H1 (cell line): ENCODE measurements at regions not wholly inside any gene's neighbourhood (a gene's known extent, or its start where the extent isn't known, plus 50 kb on each side); places are given as distances from the start of the nearest gene placed in this dataset.

Source experiments
- CTCF ChIA-PET: fragments of 300-600 bp; sonication (Branson Sonifier 250); formaldehyde crosslinking; loops from one replicate; lab custom pipeline; 2021; ENCODE audit not compliant: partially characterized antibody; lab: Charles Lee
- POLR2A ChIA-PET: fragments of 300-600 bp; sonication (Branson Sonifier 250); formaldehyde crosslinking; loops from one replicate; lab custom pipeline; 2021; ENCODE audit warnings: inconsistent platforms; ENCODE audit not compliant: partially characterized antibody; lab: Charles Lee
- DNase-seq, 2 experiments: peaks; one replicate each; pipeline versions ENCODE4 v3.0.0 to v3.0.0-alpha.2; 2010 to 2022; ENCODE audit warnings: low spot score in 2 of 2, low read depth in 1 of 2, mixed read lengths in 1 of 2
- FAIRE-seq: peaks from 2 replicates; lab custom pipeline; 2011; peaks lifted over from hg19 to GRCh38; lab: Jason Lieb, UNC
- H2AFZ ChIP-seq: 2 replicates; pipeline ENCODE4 v1.8.1; 2012; ENCODE audit warnings: low read length, inconsistent platforms
- H2AK5ac ChIP-seq: 2 replicates; pipeline ENCODE4 v1.6.1; 2013; ENCODE audit warnings: low read depth, low read length
- H2BK120ac ChIP-seq: replicated peaks from 2 replicates; pipeline ENCODE3; 2013; ENCODE audit warnings: low read depth, low read length, inconsistent platforms
- H2BK12ac ChIP-seq: 2 replicates; pipeline ENCODE4 v1.6.1; 2013; ENCODE audit warnings: low read depth, low read length
- H2BK15ac ChIP-seq: 2 replicates; pipeline ENCODE4 v1.6.1; 2013; ENCODE audit warnings: low read length
- H2BK20ac ChIP-seq: 2 replicates; pipeline ENCODE4 v1.6.1; 2013; ENCODE audit warnings: low read length
- H2BK5ac ChIP-seq: 2 replicates; pipeline ENCODE4 v1.6.1; 2013; ENCODE audit warnings: low read depth, low read length
- H3K14ac ChIP-seq: 2 replicates; pipeline ENCODE4 v1.6.1; 2013; ENCODE audit warnings: inconsistent platforms; ENCODE audit not compliant: insufficient read length
- H3K18ac ChIP-seq: 2 replicates; pipeline ENCODE4 v1.6.1; 2013; ENCODE audit warnings: low read length; ENCODE audit errors: extremely low read depth
- H3K23ac ChIP-seq: 2 replicates; pipeline ENCODE4 v1.6.1; 2013; ENCODE audit warnings: inconsistent platforms; ENCODE audit not compliant: insufficient read length
- H3K23me2 ChIP-seq: 2 replicates; pipeline ENCODE4 v1.6.1; 2013; ENCODE audit warnings: low read depth, low read length
- H3K27ac ChIP-seq: 2 replicates; pipeline ENCODE4 v1.6.1; 2011; ENCODE audit warnings: low read depth, low read length, inconsistent platforms
- H3K27me3 ChIP-seq, 4 experiments: replicated peaks in 1 of 4; 1 replicate in 1 of 4; 2 replicates in 3 of 4; pipeline versions ENCODE4 v1.6.1 to v1.8.1; 2011 to 2013; ENCODE audit warnings: low read length in 3 of 4, mild to moderate bottlenecking in 3 of 4, inconsistent platforms in 2 of 4, mixed read lengths in 2 of 4, moderate library complexity in 1 of 4; ENCODE audit not compliant: control insufficient read depth in 3 of 4, insufficient read depth in 3 of 4; ENCODE audit errors: extremely low read depth in 1 of 4
- H3K36me3 ChIP-seq, 4 experiments: 2 replicates each; pipeline versions ENCODE4 v1.6.1 to v1.8.1; 2011 to 2013; ENCODE audit warnings: mild to moderate bottlenecking in 4 of 4, low read length in 3 of 4, moderate library complexity in 2 of 4, control low read depth in 1 of 4, inconsistent platforms in 1 of 4; ENCODE audit not compliant: insufficient read depth in 4 of 4, control insufficient read depth in 2 of 4
- H3K4ac ChIP-seq: replicated peaks from 2 replicates; pipeline ENCODE3; 2013; ENCODE audit warnings: low read length, low read depth, mixed read lengths, inconsistent platforms; ENCODE audit not compliant: insufficient read length
- H3K4me1 ChIP-seq, 4 experiments: replicated peaks in 1 of 4; 1 replicate in 1 of 4; 2 replicates in 3 of 4; pipeline versions ENCODE4 v1.6.1 to v1.8.1; 2011 to 2013; ENCODE audit warnings: low read length in 3 of 4, inconsistent platforms in 2 of 4, mixed read lengths in 1 of 4; ENCODE audit not compliant: insufficient read depth in 4 of 4, control insufficient read depth in 3 of 4
- H3K4me2 ChIP-seq, 2 experiments: 2 replicates each; pipeline versions ENCODE4 v1.6.1 to v1.8.1; 2011 to 2013; ENCODE audit warnings: low read depth in 2 of 2, low read length in 2 of 2, control low read depth in 1 of 2, inconsistent platforms in 1 of 2, mild to moderate bottlenecking in 1 of 2; ENCODE audit not compliant: insufficient read depth in 1 of 2
- H3K4me3 ChIP-seq, 4 experiments: fragments of 200-600, 300-600 bp in 1 of 4; sonication (generic), shearing (Covaris generic), sonication (Bioruptor Twin) in 1 of 4; 2 replicates each; pipeline versions ENCODE4 v1.5.1 to v1.8.1; 2011 to 2016; ENCODE audit warnings: low read length in 4 of 4, low read depth in 3 of 4, control low read depth in 2 of 4, inconsistent platforms in 2 of 4, mild to moderate bottlenecking in 2 of 4, mixed read lengths in 1 of 4, moderate library complexity in 1 of 4; ENCODE audit not compliant: insufficient read depth in 2 of 4; ENCODE audit errors: extremely low read depth in 1 of 4
- H3K56ac ChIP-seq: replicated peaks from 2 replicates; pipeline ENCODE3; 2013; ENCODE audit warnings: low read depth, mild to moderate bottlenecking, mixed read lengths, low read length, inconsistent platforms; ENCODE audit not compliant: insufficient read length
- H3K79me1 ChIP-seq: 2 replicates; pipeline ENCODE4 v1.6.1; 2013; ENCODE audit warnings: low read depth, low read length, control low read depth
- H3K79me2 ChIP-seq, 2 experiments: 2 replicates each; pipeline versions ENCODE4 v1.6.1 to v1.8.1; 2012 to 2013; ENCODE audit warnings: low read length in 2 of 2, mild to moderate bottlenecking in 2 of 2, inconsistent platforms in 1 of 2; ENCODE audit not compliant: insufficient read depth in 2 of 2, control insufficient read depth in 1 of 2
- H3K9ac ChIP-seq, 4 experiments: replicated peaks in 1 of 4; 1 replicate in 1 of 4; 2 replicates in 3 of 4; pipeline versions ENCODE4 v1.6.1 to v1.8.1; 2011 to 2013; ENCODE audit warnings: low read depth in 3 of 4, low read length in 3 of 4, control low read depth in 2 of 4, mild to moderate bottlenecking in 2 of 4, moderate library complexity in 2 of 4, inconsistent platforms in 1 of 4; ENCODE audit errors: extremely low read depth in 1 of 4
- H3K9me3 ChIP-seq, 2 experiments: 2 replicates each; pipeline versions ENCODE4 v1.6.1 to v1.8.1; 2012 to 2013; ENCODE audit warnings: mild to moderate bottlenecking in 2 of 2, moderate library complexity in 2 of 2, control low read depth in 1 of 2, inconsistent platforms in 1 of 2, low read depth in 1 of 2, low read length in 1 of 2, mixed read lengths in 1 of 2; ENCODE audit not compliant: insufficient read depth in 2 of 2
- H4K20me1 ChIP-seq, 2 experiments: replicated peaks in 1 of 2; 2 replicates each; pipeline versions ENCODE3 to v1.8.1; 2011 to 2013; ENCODE audit warnings: inconsistent platforms in 2 of 2, low read length in 2 of 2, mild to moderate bottlenecking in 1 of 2; ENCODE audit not compliant: insufficient read depth in 2 of 2, control insufficient read depth in 1 of 2
- H4K5ac ChIP-seq: 2 replicates; pipeline ENCODE4 v1.6.1; 2013; ENCODE audit warnings: low read length, low read depth, mixed read lengths, inconsistent platforms; ENCODE audit not compliant: insufficient read length
- H4K8ac ChIP-seq: 2 replicates; pipeline ENCODE4 v1.8.0; 2013; ENCODE audit warnings: mild to moderate bottlenecking, moderate library complexity, low read length, inconsistent platforms; ENCODE audit not compliant: insufficient read depth; ENCODE audit errors: extremely low read depth
- H4K91ac ChIP-seq: replicated peaks from 2 replicates; pipeline ENCODE3; 2013; ENCODE audit warnings: low read length, mixed read lengths, inconsistent platforms; ENCODE audit not compliant: insufficient read length
- CHD1 ChIP-seq: IDR thresholded peaks from 2 replicates; pipeline ENCODE4 v1.6.1; 2012; ENCODE audit warnings: low read depth, low read length, improper control_type of control experiment
- GABPA ChIP-seq: IDR thresholded peaks from 2 replicates; pipeline ENCODE4 v1.6.1; 2011; ENCODE audit warnings: mild to moderate bottlenecking, low read length, moderate library complexity, borderline replicate concordance; ENCODE audit not compliant: insufficient read depth
- GTF2F1 ChIP-seq: IDR thresholded peaks from 2 replicates; pipeline ENCODE4 v1.6.1; 2012; ENCODE audit warnings: low read depth, low read length, improper control_type of control experiment, borderline replicate concordance
- KDM4A ChIP-seq: IDR thresholded peaks from one replicate; pipeline ENCODE4 v1.7.1; 2012; ENCODE audit warnings: low read depth, mild to moderate bottlenecking, moderate library complexity, low read length, inconsistent platforms; ENCODE audit not compliant: severe bottlenecking
- POLR2AphosphoS5 ChIP-seq: IDR thresholded peaks from 2 replicates; pipeline ENCODE4 v1.6.1; 2011; ENCODE audit warnings: low read depth, low read length
- POU5F1 ChIP-seq: IDR thresholded peaks from 2 replicates; pipeline ENCODE4 v1.6.1; 2011; ENCODE audit warnings: low read depth, mild to moderate bottlenecking, low read length, moderate library complexity
- RBBP5 ChIP-seq: IDR thresholded peaks from 2 replicates; pipeline ENCODE4 v1.7.1; 2012; ENCODE audit warnings: low read depth, mild to moderate bottlenecking, inconsistent platforms, low read length, moderate library complexity, borderline replicate concordance
- RNF2 ChIP-seq: fragments of 200-900, 300-1000 bp; sonication (generic); IDR thresholded peaks from 2 replicates; pipeline ENCODE4 v1.7.1; 2016; ENCODE audit warnings: borderline replicate concordance, low read depth, mild to moderate bottlenecking, antibody characterized with exemption, low read length; ENCODE audit not compliant: poor library complexity, severe bottlenecking; ENCODE audit errors: missing control alignments
- SRF ChIP-seq: IDR thresholded peaks from 2 replicates; pipeline ENCODE4 v1.6.1; 2011; ENCODE audit warnings: mild to moderate bottlenecking, low read depth, low read length, moderate library complexity
- TAF1 ChIP-seq: IDR thresholded peaks from 2 replicates; pipeline ENCODE4 v1.6.1; 2011; ENCODE audit warnings: mild to moderate bottlenecking, low read depth, low read length
- WGBS, 2 experiments: shearing (Covaris generic) in 1 of 2; methylation state at CpG; one replicate each; pipeline versions ENCODE4 v1.1.6 to v1.1.7; 2013 to 2015; ENCODE audit warnings: low lambda C conversion rate in 2 of 2, mixed read lengths in 2 of 2, inconsistent platforms in 1 of 2, low coverage in 1 of 2, missing lambda C conversion rate in 1 of 2; ENCODE audit not compliant: insufficient replicate concordance in 2 of 2, insufficient coverage in 1 of 2, insufficient read length in 1 of 2; ENCODE audit errors: extremely low coverage in 1 of 2, missing lambda C conversion rate in 1 of 2; 5-methylcytosine and 5-hydroxymethylcytosine counted together

DNA sequence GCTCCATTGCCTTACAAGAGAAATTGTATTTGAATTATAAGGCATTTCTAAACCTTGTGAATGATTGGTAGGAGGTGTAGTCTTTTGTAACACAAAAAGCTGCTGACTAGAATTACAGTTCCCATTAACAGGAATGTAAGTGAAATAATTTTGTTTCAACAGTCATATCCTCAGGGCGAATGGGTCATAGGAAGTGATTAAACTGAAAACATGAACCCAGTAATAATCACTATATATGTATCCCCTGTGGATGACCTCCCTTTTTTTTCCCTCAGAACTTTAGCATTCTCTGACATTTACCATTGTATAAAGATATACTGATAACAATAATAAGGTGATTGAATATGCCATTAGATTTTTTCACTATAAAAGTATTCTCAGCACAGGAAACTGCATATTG is 312.3 kb downstream of the ATP23 start:
- H2BK15ac ChIP-seq = no peak overlapping the region
- no peak overlapping the region for H4K8ac ChIP-seq
- WGBS, 2 experiments = 86% methylated on average over 1 of the region's 1 CpG; no CpG with 5 or more reads in 1 of the 2 experiments
- no peak for TF ChIP-seq POU5F1
- no peak for TF ChIP-seq POLR2AphosphoS5
- no peak for TF ChIP-seq GTF2F1
- no peak for TF ChIP-seq RBBP5
- TF ChIP-seq GABPA = no peak
- no peak for TF ChIP-seq TAF1
- no peak for TF ChIP-seq CHD1
- no peak for TF ChIP-seq RNF2
- no peak for TF ChIP-seq KDM4A
- no peak for TF ChIP-seq SRF
- TF ChIP-seq, all 59 proteins: peak for 0
- Histone ChIP-seq H3K4me2 (no peak overlapping the region), H3K23ac (no peak overlapping the region), H3K4me3 (no peak overlapping the region), H2BK20ac (no peak overlapping the region), H3K9ac (no peak overlapping the region), H3K4me1 (no peaks in the 10 kb centered on the region), H4K20me1 (no peaks in the 10 kb centered on the region), H4K5ac (no peak overlapping the region), H3K79me1 (no peaks in the 10 kb centered on the region), H2BK120ac (no peak overlapping the region), H3K23me2 (no peaks in the 10 kb centered on the region; the same call in 1 of the 2 replicates), H3K36me3 (no peaks in the 10 kb centered on the region), H4K91ac (no peak overlapping the region), H3K79me2 (no peaks in the 10 kb centered on the region), H2AK5ac (no peak overlapping the region), H2AFZ (no peak overlapping the region), H2BK5ac (no peak overlapping the region), H3K18ac (no peak overlapping the region), H2BK12ac (no peak overlapping the region), H3K27ac (no peak overlapping the region), H3K27me3 (no peaks in the 10 kb centered on the region), H3K56ac (no peak overlapping the region), H3K14ac (no peak overlapping the region), H3K4ac (no peak overlapping the region), H3K9me3 (no peaks in the 10 kb centered on the region)
- POLR2A ChIA-PET = interaction anchor here (0.6 kb wide), 1 partner anchor 92 kb away, joined by 5 read pairs; no protein-coding TSS in a partner anchor
- CTCF ChIA-PET = no interaction called here
- DNase-seq = no peak
- no peak for FAIRE-seq
